Fibroblast of lung (primary cell): ENCODE measurements at regions not wholly inside any gene's neighbourhood (a gene's known extent, or its start where the extent isn't known, plus 50 kb on each side); places are given as distances from the start of the nearest gene placed in this dataset.

Experiments
- DNase-seq, 2 donors: peaks; one replicate each; pipeline versions ENCODE4 v3.0.0 to v3.0.0-alpha.2; 2010; ENCODE audit warnings: low read depth in 2 of 2
- H2AFZ ChIP-seq: 2 replicates; pipeline ENCODE4 v1.5.1; 2012; ENCODE audit warnings: low read length, control low read depth, inconsistent platforms
- H3K27ac ChIP-seq: 2 replicates; pipeline ENCODE4 v1.5.1; 2011; ENCODE audit warnings: low read length, control low read depth; ENCODE audit not compliant: insufficient read depth
- H3K27me3 ChIP-seq: 2 replicates; pipeline ENCODE4 v1.5.1; 2011; ENCODE audit warnings: mild to moderate bottlenecking, low read length; ENCODE audit not compliant: control insufficient read depth, insufficient read depth
- H3K36me3 ChIP-seq: 2 replicates; pipeline ENCODE4 v1.5.1; 2011; ENCODE audit warnings: low read length; ENCODE audit not compliant: control insufficient read depth, insufficient read depth
- H3K4me1 ChIP-seq: 2 replicates; pipeline ENCODE4 v1.5.1; 2011; ENCODE audit warnings: low read length; ENCODE audit not compliant: control insufficient read depth, insufficient read depth; ENCODE audit errors: extremely low read depth
- H3K4me2 ChIP-seq: 2 replicates; pipeline ENCODE4 v1.5.1; 2011; ENCODE audit warnings: low read length, control low read depth; ENCODE audit not compliant: insufficient read depth; ENCODE audit errors: extremely low read depth
- H3K4me3 ChIP-seq, 4 experiments: fragments of 200-600 bp in 1 of 4; sonication (generic) in 1 of 4; replicated peaks in 1 of 4; 2 replicates each; pipeline ENCODE4 v1.5.1; 2011 to 2016; ENCODE audit warnings: low read length in 4 of 4, low read depth in 3 of 4, mild to moderate bottlenecking in 3 of 4, control low read depth in 2 of 4, inconsistent platforms in 1 of 4, mixed read lengths in 1 of 4; ENCODE audit not compliant: insufficient read depth in 1 of 4; ENCODE audit errors: control extremely low read depth in 1 of 4
- H3K79me2 ChIP-seq: 2 replicates; pipeline ENCODE4 v1.5.1; 2012; ENCODE audit warnings: mild to moderate bottlenecking, low read length, inconsistent platforms; ENCODE audit not compliant: control insufficient read depth, insufficient read depth
- H3K9ac ChIP-seq: 2 replicates; pipeline ENCODE4 v1.5.1; 2011; ENCODE audit warnings: mild to moderate bottlenecking, low read length, control low read depth; ENCODE audit not compliant: insufficient read depth
- H3K9me3 ChIP-seq: 2 replicates; pipeline ENCODE4 v1.5.1; 2012; ENCODE audit warnings: low read depth, low read length; ENCODE audit not compliant: control insufficient read depth, insufficient read depth
- H4K20me1 ChIP-seq: 2 replicates; pipeline ENCODE4 v1.5.1; 2011; ENCODE audit warnings: low read length; ENCODE audit not compliant: control insufficient read depth, insufficient read depth; ENCODE audit errors: extremely low read depth
- CTCF ChIP-seq, 2 donors: IDR thresholded peaks in 1 of 2; conservative IDR thresholded peaks in 1 of 2; 1 replicate in 1 of 2; 2 replicates in 1 of 2; pipeline ENCODE4 v1.5.1; 2011 to 2012; ENCODE audit warnings: low read length in 2 of 2, control low read depth in 1 of 2, inconsistent platforms in 1 of 2, low read depth in 1 of 2, mild to moderate bottlenecking in 1 of 2
- EZH2 ChIP-seq: IDR thresholded peaks from 2 replicates; pipeline ENCODE4 v1.5.1; 2012; ENCODE audit warnings: low read length, control low read depth, mild to moderate bottlenecking; ENCODE audit errors: missing control alignments

DNA sequence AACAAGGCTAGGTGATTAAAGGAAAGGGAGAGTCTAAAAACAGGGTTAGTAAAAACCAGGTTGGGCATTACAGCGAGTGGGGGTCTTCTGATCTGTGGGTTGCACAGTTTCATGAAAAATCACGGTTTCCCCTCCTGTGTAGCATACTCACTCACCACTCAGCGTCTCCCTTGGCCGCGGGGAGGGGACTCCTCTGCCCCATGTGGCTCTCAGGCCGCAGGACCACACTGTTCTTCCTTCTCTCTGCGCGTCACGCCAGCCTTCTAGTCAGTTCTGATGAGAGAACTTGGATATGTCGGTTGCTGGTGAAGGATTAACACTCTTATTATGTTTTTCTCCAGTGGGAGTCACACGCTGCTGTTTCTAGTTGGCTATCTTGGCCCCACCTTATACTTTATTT, 254.6 kb upstream of the LRRC7 start:
- TF ChIP-seq EZH2, result no peak
- no peak for TF ChIP-seq CTCF (conservative IDR thresholded peaks at IDR 0.05 in 1 of 2, IDR thresholded peaks at IDR 0.05 in 1 of 2; ENCODE audit: low read depth in 1 of 2, low read length in 2 of 2)
- no peaks in the 10 kb centered on the region for H3K36me3 ChIP-seq

DNA sequence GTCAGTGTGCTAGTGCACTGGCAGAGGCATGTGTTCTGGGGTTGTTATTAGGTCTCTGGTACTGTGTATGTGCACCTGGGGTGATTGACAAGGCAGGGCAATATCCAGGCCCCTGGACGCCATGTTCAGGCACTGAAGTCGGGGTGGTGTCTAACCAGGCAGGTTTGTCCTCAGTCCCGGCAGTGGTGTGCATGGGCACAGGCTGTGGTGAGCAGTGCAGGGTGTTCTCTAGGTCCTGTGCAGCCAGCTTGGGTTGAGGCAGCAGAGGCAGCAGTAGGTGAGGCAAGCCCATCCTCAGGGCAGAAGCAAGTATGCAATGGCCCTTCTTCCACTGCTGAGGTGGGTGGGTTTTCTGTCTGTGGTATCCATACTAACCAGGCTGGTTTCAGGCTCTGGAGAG, 252.3 kb upstream of the LRRC7 start:
- no peak for DNase-seq
- TF ChIP-seq EZH2 (no peak), CTCF (conservative IDR thresholded peaks at IDR 0.05 in 1 of 2, IDR thresholded peaks at IDR 0.05 in 1 of 2; ENCODE audit: low read depth in 1 of 2, low read length in 2 of 2) (no peak)
- H3K27ac ChIP-seq, result no peak overlapping the region
- H4K20me1 ChIP-seq, result no peaks in the 10 kb centered on the region
- H3K4me1 ChIP-seq, result no peaks in the 10 kb centered on the region
- H3K4me3 ChIP-seq, result no peak overlapping the region
- H2AFZ ChIP-seq, result no peak overlapping the region
- H3K9me3 ChIP-seq, result no peaks in the 10 kb centered on the region
- no peaks in the 10 kb centered on the region for H3K79me2 ChIP-seq
- H3K27me3 ChIP-seq, result no peaks in the 10 kb centered on the region
- no peaks in the 10 kb centered on the region for H3K36me3 ChIP-seq
- H3K4me2 ChIP-seq, result no peak overlapping the region
- no peak overlapping the region for H3K9ac ChIP-seq

More for the DNA sequence above, 254.6 kb upstream of the LRRC7 start:
- DNase-seq, result no peak
- H2AFZ ChIP-seq, result no peak overlapping the region
- no peaks in the 10 kb centered on the region for H4K20me1 ChIP-seq
- no peaks in the 10 kb centered on the region for H3K9me3 ChIP-seq
- no peak overlapping the region for H3K4me2 ChIP-seq
- H3K27me3 ChIP-seq, result no peaks in the 10 kb centered on the region
- H3K4me3 ChIP-seq, result no peak overlapping the region
- H3K4me1 ChIP-seq, result no peaks in the 10 kb centered on the region
- H3K9ac ChIP-seq, result no peak overlapping the region
- H3K27ac ChIP-seq, result no peak overlapping the region
- H3K79me2 ChIP-seq, result no peaks in the 10 kb centered on the region

DNA sequence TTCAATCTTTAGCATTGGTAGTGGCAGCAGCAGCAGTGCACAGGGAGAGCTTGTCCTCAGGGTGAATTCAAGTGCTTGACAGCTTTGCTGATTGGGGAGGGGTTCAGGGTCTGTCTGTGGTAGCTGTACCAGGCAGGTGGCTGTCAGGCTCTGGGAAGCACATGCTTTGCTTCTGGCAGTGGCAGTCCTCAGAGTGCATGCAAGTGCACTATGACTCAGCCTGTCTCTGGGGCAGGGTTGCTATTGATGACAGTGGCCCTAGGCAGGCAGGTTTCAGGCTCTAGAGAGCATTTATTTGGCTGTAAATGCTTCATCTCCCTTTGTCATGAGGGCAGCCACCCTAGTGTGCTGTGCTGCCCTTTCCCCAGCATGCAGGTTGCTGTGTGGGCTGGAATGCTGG, 251.9 kb upstream of the LRRC7 start:
- no peak for DNase-seq
- Histone ChIP-seq H4K20me1 (no peaks in the 10 kb centered on the region), H3K9ac (no peak overlapping the region), H3K27ac (no peak overlapping the region), H2AFZ (no peak overlapping the region), H3K9me3 (no peaks in the 10 kb centered on the region), H3K79me2 (no peaks in the 10 kb centered on the region), H3K4me2 (no peak overlapping the region), H3K36me3 (no peaks in the 10 kb centered on the region), H3K27me3 (no peaks in the 10 kb centered on the region), H3K4me1 (no peaks in the 10 kb centered on the region), H3K4me3 (no peak overlapping the region)
- TF ChIP-seq EZH2, result no peak
- TF ChIP-seq CTCF (conservative IDR thresholded peaks at IDR 0.05 in 1 of 2, IDR thresholded peaks at IDR 0.05 in 1 of 2; ENCODE audit: low read depth in 1 of 2, low read length in 2 of 2), result no peak
